HG02973 (cell line): ENCODE measurements at regions not wholly inside any gene's neighbourhood (a gene's known extent, or its start where the extent isn't known, plus 50 kb on each side); places are given as distances from the start of the nearest gene placed in this dataset.
"Not testable (repeated sequence)": the region's sequence is repeated elsewhere in the genome, so short reads cannot be mapped to it uniquely, and the experiment has no call there.

Experiments
- ATAC-seq: cut with Tn5 transposase; IDR thresholded peaks from one replicate; pipeline ENCODE4 v1.9.1; 2021; ENCODE audit warnings: moderate library complexity; ENCODE audit not compliant: unreplicated experiment

GRCh38 chr2:236820763-236821344 is 251.2 kb downstream of the ACKR3 start:
- ATAC-seq, result no peak

GRCh38 chr2:236823041-236823629 is 253.5 kb downstream of the ACKR3 start:
- ATAC-seq, result no peak

- no peak for ATAC-seq
Measured at GRCh38 chr2:236823963-236824362, 254.3 kb downstream of the ACKR3 start.

GRCh38 chr2:236824836-236825235 is 255.2 kb downstream of the ACKR3 start:
- no peak for ATAC-seq

GRCh38 chr2:236825989-236826510 is 256.4 kb downstream of the ACKR3 start:
- no peak for ATAC-seq

- ATAC-seq, result no peak
Measured at GRCh38 chr2:236826606-236827156, 257.1 kb downstream of the ACKR3 start.

GRCh38 chr2:236827997-236828396 is 257.7 kb upstream of the COPS8 start:
- ATAC-seq, result no peak

- no peak for ATAC-seq
Measured at GRCh38 chr2:236828820-236829219, 256.9 kb upstream of the COPS8 start.

GRCh38 chr2:236830926-236831325 is 254.8 kb upstream of the COPS8 start:
- ATAC-seq, result no peak

GRCh38 chr2:236831698-236832097 is 254.0 kb upstream of the COPS8 start:
- ATAC-seq, result no peak

GRCh38 chr2:236833501-236834073 is 252.1 kb upstream of the COPS8 start:
- ATAC-seq, result no peak

- ATAC-seq, result no peak
Measured at GRCh38 chr2:236834284-236834683, 251.4 kb upstream of the COPS8 start.

GRCh38 chr2:236835307-236836024 is 250.2 kb upstream of the COPS8 start:
- ATAC-seq, result no peak

- not testable (repeated sequence) for ATAC-seq
Measured at GRCh38 chr2:236836028-236836427, 249.7 kb upstream of the COPS8 start.

GRCh38 chr2:236840215-236840614 is 245.5 kb upstream of the COPS8 start:
- no peak for ATAC-seq

GRCh38 chr2:236840857-236841256 is 244.8 kb upstream of the COPS8 start:
- ATAC-seq, result no peak

- no peak for ATAC-seq
Measured at GRCh38 chr2:236841389-236841788, 244.3 kb upstream of the COPS8 start.

- ATAC-seq, result no peak
Measured at GRCh38 chr2:236843161-236843968, 242.3 kb upstream of the COPS8 start.

GRCh38 chr2:236844711-236845110 is 241.0 kb upstream of the COPS8 start:
- ATAC-seq, result no peak

- no peak for ATAC-seq
Measured at GRCh38 chr2:236847023-236847422, 238.7 kb upstream of the COPS8 start.
